ENCODE measurements at regions not wholly inside any gene's neighbourhood (a gene's known extent, or its start where the extent isn't known, plus 50 kb on each side); places are given as distances from the start of the nearest gene placed in this dataset.

DNA sequence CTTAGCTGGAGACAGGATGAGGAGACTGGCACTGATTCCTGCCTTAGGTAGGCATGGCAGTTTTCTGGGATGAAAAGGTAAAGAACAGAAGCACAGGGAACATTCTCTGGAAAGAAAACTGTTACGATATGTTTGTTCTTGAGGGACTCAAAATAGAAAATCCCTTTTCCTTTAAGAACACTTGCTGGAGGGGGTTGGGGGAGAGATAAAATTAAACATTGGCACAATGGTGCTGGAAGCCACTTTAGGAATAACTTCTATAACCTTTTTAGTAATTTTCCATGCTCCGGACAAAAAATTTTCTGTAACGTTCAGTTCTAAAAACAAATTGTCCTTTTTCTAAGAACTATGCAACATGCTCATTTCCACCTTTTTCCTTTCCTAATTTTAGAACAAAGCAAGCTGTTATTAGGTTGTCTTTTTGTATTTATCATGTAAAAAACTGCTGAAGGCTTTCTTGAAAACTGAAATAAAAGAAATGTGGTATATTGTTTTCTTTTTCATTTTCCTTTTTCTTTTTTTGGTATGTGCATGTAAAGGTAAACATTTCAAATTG, 343.8 kb downstream of the EPHA4 start:
- Histone ChIP-seq H3K4me1 (ENCODE audit: insufficient read depth, low read length) (no peaks in the 10 kb centered on the region), H3F3A (ENCODE audit: low read length, unreplicated experiment) (no peaks in the 10 kb centered on the region), H3K4me3 (ENCODE audit: low read length) (no peak overlapping the region), H2AFZ (ENCODE audit: low read length) (no peak overlapping the region), H3K9ac (ENCODE audit: low read length) (no peak overlapping the region), H3K36me3 (ENCODE audit: low read depth, low read length) (no peaks in the 10 kb centered on the region), H3K9me2 (replicated peaks; ENCODE audit: low read length) (no peaks in the 10 kb centered on the region), H3K27me3 (ENCODE audit: low read length) (no peaks in the 10 kb centered on the region), H3K79me2 (ENCODE audit: low read length) (no peaks in the 10 kb centered on the region), H3K27ac (ENCODE audit: low read length) (no peak overlapping the region), H4K20me1 (ENCODE audit: low read length) (no peaks in the 10 kb centered on the region), H3K4me2 (ENCODE audit: low read length) (no peak overlapping the region), H3K9me3 (ENCODE audit: low read length) (no peaks in the 10 kb centered on the region)
- ChIA-PET POLR2A (ENCODE audit: unreplicated experiment) (no interaction called here), CTCF (no interaction called here)
- ATAC-seq (no peak), DNase-seq (no peak)
- BruUV-seq (replicated peaks): no TSS peak
- intact Hi-C loops (cut with micrococcal nuclease): no loop called here
- TF ChIP-seq EZH2phosphoT487 (IDR thresholded peaks at IDR 0.05; ENCODE audit: borderline replicate concordance, low read length): no peak
- no peak for TF ChIP-seq CTCF (conservative IDR thresholded peaks at IDR 0.05; ENCODE audit: low read depth, low read length)
- no peak for TF ChIP-seq EZH2 (IDR thresholded peaks at IDR 0.05; ENCODE audit: low read length, unreplicated experiment)

DNA sequence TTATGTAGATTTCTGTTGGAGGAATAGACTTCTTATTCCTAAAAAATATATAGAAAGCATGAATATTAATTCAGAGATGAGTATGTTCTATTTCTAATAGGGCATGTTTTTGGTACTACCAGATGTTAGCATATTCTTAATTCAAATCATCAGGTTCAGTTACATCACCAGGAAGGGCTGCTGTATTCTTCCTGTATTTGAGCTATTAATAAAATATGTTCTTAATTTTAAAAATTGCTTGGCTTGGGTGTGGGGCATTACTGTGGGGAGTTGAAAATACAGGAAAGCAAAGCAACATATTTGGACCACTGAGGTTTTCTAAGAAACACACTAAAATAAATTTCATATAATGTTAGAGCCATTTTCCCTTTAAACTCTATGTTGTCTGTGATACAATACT, 343.0 kb downstream of the EPHA4 start:
- no peak overlapping the region for H3K4me3 ChIP-seq (ENCODE audit: low read length)
- POLR2A ChIA-PET (ENCODE audit: unreplicated experiment): no interaction called here
- no peak overlapping the region for H3K9ac ChIP-seq (ENCODE audit: low read length)
- no peak overlapping the region for H3K4me2 ChIP-seq (ENCODE audit: low read length)
- H4K20me1 ChIP-seq (ENCODE audit: low read length): no peaks in the 10 kb centered on the region
- no peak for ATAC-seq
- H3K36me3 ChIP-seq (ENCODE audit: low read depth, low read length): no peaks in the 10 kb centered on the region
- no peaks in the 10 kb centered on the region for H3K9me3 ChIP-seq (ENCODE audit: low read length)
- CTCF ChIA-PET: no interaction called here
- H3K9me2 ChIP-seq (replicated peaks; ENCODE audit: low read length): no peaks in the 10 kb centered on the region
- BruUV-seq (replicated peaks): no TSS peak
- no peak overlapping the region for H3K27ac ChIP-seq (ENCODE audit: low read length)
- TF ChIP-seq CTCF (conservative IDR thresholded peaks at IDR 0.05; ENCODE audit: low read depth, low read length) (no peak), EZH2 (IDR thresholded peaks at IDR 0.05; ENCODE audit: low read length, unreplicated experiment) (no peak), EZH2phosphoT487 (IDR thresholded peaks at IDR 0.05; ENCODE audit: borderline replicate concordance, low read length) (no peak)
- no peaks in the 10 kb centered on the region for H3K4me1 ChIP-seq (ENCODE audit: insufficient read depth, low read length)
- H3K79me2 ChIP-seq (ENCODE audit: low read length): no peaks in the 10 kb centered on the region
- no peak for DNase-seq
- H3K27me3 ChIP-seq (ENCODE audit: low read length): no peaks in the 10 kb centered on the region
- no peaks in the 10 kb centered on the region for H3F3A ChIP-seq (ENCODE audit: low read length, unreplicated experiment)
- intact Hi-C loops (cut with micrococcal nuclease): no loop called here
- no peak overlapping the region for H2AFZ ChIP-seq (ENCODE audit: low read length)

GRCh38 chr2:221231511-221231910, 340.6 kb downstream of the EPHA4 start:
- intact Hi-C loops (cut with micrococcal nuclease): no loop called here
- H2AFZ ChIP-seq (ENCODE audit: low read length): no peak overlapping the region
- no peak overlapping the region for H3K9ac ChIP-seq (ENCODE audit: low read length)
- no peak for ATAC-seq
- no peaks in the 10 kb centered on the region for H3K9me3 ChIP-seq (ENCODE audit: low read length)
- ChIA-PET POLR2A (ENCODE audit: unreplicated experiment) (no interaction called here), CTCF (no interaction called here)
- TF ChIP-seq EZH2 (IDR thresholded peaks at IDR 0.05; ENCODE audit: low read length, unreplicated experiment): no peak
- TF ChIP-seq EZH2phosphoT487 (IDR thresholded peaks at IDR 0.05; ENCODE audit: borderline replicate concordance, low read length): no peak
- TF ChIP-seq CTCF (conservative IDR thresholded peaks at IDR 0.05; ENCODE audit: low read depth, low read length): no peak
- no peaks in the 10 kb centered on the region for H3F3A ChIP-seq (ENCODE audit: low read length, unreplicated experiment)
- no peak overlapping the region for H3K4me3 ChIP-seq (ENCODE audit: low read length)
- H3K27me3 ChIP-seq (ENCODE audit: low read length): peaks cover 4% of the 10 kb centered on the region; the same call in 1 of the 2 replicates
- no TSS peak for BruUV-seq (replicated peaks)
- no peaks in the 10 kb centered on the region for H4K20me1 ChIP-seq (ENCODE audit: low read length)
- DNase-seq: no peak
- no peaks in the 10 kb centered on the region for H3K79me2 ChIP-seq (ENCODE audit: low read length)
- no peaks in the 10 kb centered on the region for H3K9me2 ChIP-seq (replicated peaks; ENCODE audit: low read length)
- no peak overlapping the region for H3K4me2 ChIP-seq (ENCODE audit: low read length)
- H3K36me3 ChIP-seq (ENCODE audit: low read depth, low read length): no peaks in the 10 kb centered on the region
- no peak overlapping the region for H3K27ac ChIP-seq (ENCODE audit: low read length)
- H3K4me1 ChIP-seq (ENCODE audit: insufficient read depth, low read length): no peaks in the 10 kb centered on the region
